Endothelial cell of umbilical vein (primary cell): ENCODE measurements at regions not wholly inside any gene's neighbourhood (a gene's known extent, or its start where the extent isn't known, plus 50 kb on each side); places are given as distances from the start of the nearest gene placed in this dataset.

Source experiments
- BruUV-seq: library from RNA; stranded (reverse); fragments of 400-500 nt; replicated peaks from 2 replicates; lab custom pipeline; 2021; lab: Mats Ljungman, UMichigan
- CTCF ChIA-PET: fragments of 300-600, 350-600 bp; sonication (Branson Sonifier 250); formaldehyde crosslinking; loops from one replicate; lab custom pipeline; 2021; ENCODE audit warnings: antibody characterized with exemption, inconsistent platforms; lab: Charles Lee
- POLR2A ChIA-PET: fragments of 300-600, 350-600 bp; sonication (Branson Sonifier 250); formaldehyde crosslinking; loops from one replicate; lab custom pipeline; 2021; ENCODE audit warnings: antibody characterized with exemption, inconsistent platforms; lab: Charles Lee
- DNase-seq: peaks from one replicate; pipeline ENCODE4 v3.0.0-alpha.2; 2011; ENCODE audit warnings: low read depth, low spot score
- FAIRE-seq: peaks from 2 replicates; lab custom pipeline; 2011; peaks lifted over from hg19 to GRCh38; lab: Jason Lieb, UNC
- H2AFZ ChIP-seq: 2 replicates; pipeline ENCODE4 v1.6.0; 2012; ENCODE audit warnings: low read depth, low read length, control low read depth, inconsistent platforms
- H3K27ac ChIP-seq: 2 replicates; pipeline ENCODE4 v1.5.1; 2011; ENCODE audit warnings: low read depth, mild to moderate bottlenecking, control low read depth, low read length, moderate library complexity; ENCODE audit not compliant: insufficient read depth
- H3K27me3 ChIP-seq, 2 experiments: 2 replicates each; pipeline versions ENCODE4 v1.6.0 to v1.6.1; 2011; ENCODE audit warnings: low read length in 2 of 2, mixed read lengths in 1 of 2; ENCODE audit not compliant: control insufficient read depth in 2 of 2, insufficient read depth in 2 of 2
- H3K36me3 ChIP-seq, 2 experiments: 2 replicates in 1 of 2; 3 replicates in 1 of 2; pipeline ENCODE4 v1.5.1; 2011; ENCODE audit warnings: low read length in 2 of 2, mild to moderate bottlenecking in 1 of 2, moderate library complexity in 1 of 2; ENCODE audit not compliant: control insufficient read depth in 2 of 2, insufficient read depth in 2 of 2; ENCODE audit errors: extremely low read depth in 1 of 2
- H3K4me1 ChIP-seq: 3 replicates; pipeline ENCODE4 v1.5.1; 2011; ENCODE audit warnings: mild to moderate bottlenecking, low read length; ENCODE audit not compliant: control insufficient read depth, insufficient read depth; ENCODE audit errors: extremely low read depth
- H3K4me2 ChIP-seq: 2 replicates; pipeline ENCODE4 v1.6.1; 2011; ENCODE audit warnings: low read length, control low read depth, mixed read lengths; ENCODE audit not compliant: insufficient read depth
- H3K4me3 ChIP-seq, 3 experiments: fragments of 200-600 bp in 1 of 3; sonication (generic), shearing (Covaris generic) in 1 of 3; replicated peaks in 1 of 3; 2 replicates each; pipeline ENCODE4 v1.5.1; 2011 to 2016; ENCODE audit warnings: control low read depth in 3 of 3, low read length in 3 of 3, mild to moderate bottlenecking in 2 of 3, inconsistent platforms in 1 of 3, low read depth in 1 of 3, moderate library complexity in 1 of 3; ENCODE audit not compliant: insufficient read depth in 1 of 3
- H3K79me2 ChIP-seq: 2 replicates; pipeline ENCODE4 v1.6.0; 2012; ENCODE audit warnings: low read length, inconsistent platforms; ENCODE audit not compliant: control insufficient read depth, insufficient read depth
- H3K9ac ChIP-seq: replicated peaks from 2 replicates; pipeline ENCODE3; 2011; ENCODE audit warnings: low read length, control low read depth; ENCODE audit not compliant: insufficient read depth; ENCODE audit errors: extremely low read depth
- H3K9me1 ChIP-seq: replicated peaks from 3 replicates; pipeline ENCODE4 v1.6.0; 2011; ENCODE audit warnings: mild to moderate bottlenecking, low read length; ENCODE audit not compliant: control insufficient read depth, insufficient read depth; ENCODE audit errors: extremely low read depth
- H3K9me3 ChIP-seq: replicated peaks from 2 replicates; pipeline ENCODE4 v1.5.1; 2012; ENCODE audit warnings: low read length, inconsistent platforms; ENCODE audit not compliant: control insufficient read depth, insufficient read depth
- H4K20me1 ChIP-seq: replicated peaks from 2 replicates; pipeline ENCODE3; 2011; ENCODE audit warnings: mild to moderate bottlenecking, low read length; ENCODE audit not compliant: control insufficient read depth, insufficient read depth; ENCODE audit errors: extremely low read depth
- CTCF ChIP-seq, 2 donors: IDR thresholded peaks; 1 replicate in 1 of 2; 2 replicates in 1 of 2; pipeline ENCODE4 v1.5.1; 2011; ENCODE audit warnings: low read length in 2 of 2, mild to moderate bottlenecking in 2 of 2, moderate library complexity in 2 of 2, control low read depth in 1 of 2, inconsistent platforms in 1 of 2, low read depth in 1 of 2; ENCODE audit not compliant: insufficient read depth in 1 of 2; ENCODE audit errors: extremely low read depth in 1 of 2
- EZH2 ChIP-seq: IDR thresholded peaks from 2 replicates; pipeline ENCODE4 v1.6.1; 2012; ENCODE audit warnings: borderline replicate concordance, low read depth, mild to moderate bottlenecking, moderate library complexity, low read length, inconsistent platforms; ENCODE audit not compliant: severe bottlenecking
- FOS ChIP-seq: IDR thresholded peaks from 2 replicates; pipeline ENCODE4 v1.6.1; 2011; ENCODE audit warnings: mild to moderate bottlenecking, low read length, moderate library complexity, borderline replicate concordance; ENCODE audit not compliant: insufficient read depth
- GATA2 ChIP-seq: IDR thresholded peaks from 2 replicates; pipeline ENCODE4 v1.7.0; 2011; ENCODE audit warnings: low read depth, mild to moderate bottlenecking, moderate library complexity, mixed read lengths, low read length; ENCODE audit not compliant: insufficient read length, insufficient read depth
- JUN ChIP-seq: IDR thresholded peaks from 2 replicates; pipeline ENCODE4 v1.6.1; 2011; ENCODE audit warnings: borderline replicate concordance, low read depth; ENCODE audit not compliant: insufficient read length, insufficient read depth
- MYC ChIP-seq: IDR thresholded peaks from one replicate; pipeline ENCODE4 v1.6.1; 2011; ENCODE audit warnings: mild to moderate bottlenecking, low read depth, low read length
- POLR2A ChIP-seq: IDR thresholded peaks from 2 replicates; pipeline ENCODE4 v1.6.1; 2012; ENCODE audit warnings: low read depth, mild to moderate bottlenecking, control low read depth, low read length
- POLR2AphosphoS5 ChIP-seq: IDR thresholded peaks from 2 replicates; pipeline ENCODE4 v1.6.1; 2012; ENCODE audit warnings: low read depth, mild to moderate bottlenecking, control low read depth, low read length, moderate library complexity; ENCODE audit not compliant: insufficient read depth
- dilution Hi-C: fragments of 300-500 bp; cut with MboI; formaldehyde crosslinking; loops from one replicate; pipeline ENCODE4 v1.15.0; 2019; ENCODE audit warnings: low sequenced_read_pairs; ENCODE audit not compliant: extremely low pct_ligation_motif_present
- intact Hi-C: fragments of 100-400 bp; cut with micrococcal nuclease; formaldehyde crosslinking; loops from one replicate; pipeline ENCODE4 v1.10.0; 2022
- TF ChIP-seq, protein P1 (sequence below): IDR thresholded peaks from 2 replicates; pipeline ENCODE4 v1.6.1; 2011; ENCODE audit not compliant: insufficient read depth, insufficient read length

- Histone ChIP-seq H4K20me1 (no peaks in the 10 kb centered on the region), H3K4me1 (no peaks in the 10 kb centered on the region), H3K79me2 (no peaks in the 10 kb centered on the region), H3K27me3 (no peaks in the 10 kb centered on the region), H3K9ac (no peak overlapping the region), H3K9me3 (no peaks in the 10 kb centered on the region), H3K4me3 (no peak overlapping the region), H3K4me2 (no peak overlapping the region), H2AFZ (no peak overlapping the region), H3K9me1 (no peaks in the 10 kb centered on the region), H3K36me3 (no peaks in the 10 kb centered on the region), H3K27ac (no peak overlapping the region)
- CTCF ChIA-PET: no interaction called here
- no TSS peak for BruUV-seq
- POLR2A ChIA-PET: no interaction called here
- DNase-seq (no peak), FAIRE-seq (no peak)
- TF ChIP-seq CTCF (IDR thresholded peaks at IDR 0.05; ENCODE audit: extremely low read depth in 1 of 2, insufficient read depth in 1 of 2, low read depth in 1 of 2, low read length in 2 of 2) (no peak), EZH2 (no peak), JUN (no peak), MYC (no peak), POLR2AphosphoS5 (no peak), FOS (no peak), GATA2 (no peak), POLR2A (no peak)
- TF ChIP-seq, protein P1, sequence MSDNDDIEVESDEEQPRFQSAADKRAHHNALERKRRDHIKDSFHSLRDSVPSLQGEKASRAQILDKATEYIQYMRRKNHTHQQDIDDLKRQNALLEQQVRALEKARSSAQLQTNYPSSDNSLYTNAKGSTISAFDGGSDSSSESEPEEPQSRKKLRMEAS: no peak
- dilution Hi-C loops: no loop called here
- intact Hi-C loops: no loop called here
These were observed 80.3 kb downstream of the THNSL2 start for GRCh38 chr2:88250404-88250803.
